Endothelial cell of umbilical vein (primary cell): ENCODE measurements at regions not wholly inside any gene's neighbourhood (a gene's known extent, or its start where the extent isn't known, plus 50 kb on each side); places are given as distances from the start of the nearest gene placed in this dataset.

ENCODE experiments used
- BruUV-seq: library from RNA; stranded (reverse); fragments of 400-500 nt; replicated peaks from 2 replicates; lab custom pipeline; 2021; lab: Mats Ljungman, UMichigan
- CTCF ChIA-PET: fragments of 300-600, 350-600 bp; sonication (Branson Sonifier 250); formaldehyde crosslinking; loops from one replicate; lab custom pipeline; 2021; ENCODE audit warnings: antibody characterized with exemption, inconsistent platforms; lab: Charles Lee
- POLR2A ChIA-PET: fragments of 300-600, 350-600 bp; sonication (Branson Sonifier 250); formaldehyde crosslinking; loops from one replicate; lab custom pipeline; 2021; ENCODE audit warnings: antibody characterized with exemption, inconsistent platforms; lab: Charles Lee
- DNase-seq: peaks from one replicate; pipeline ENCODE4 v3.0.0-alpha.2; 2011; ENCODE audit warnings: low read depth, low spot score
- FAIRE-seq: peaks from 2 replicates; lab custom pipeline; 2011; peaks lifted over from hg19 to GRCh38; lab: Jason Lieb, UNC
- H2AFZ ChIP-seq: 2 replicates; pipeline ENCODE4 v1.6.0; 2012; ENCODE audit warnings: low read depth, low read length, control low read depth, inconsistent platforms
- H3K27ac ChIP-seq: 2 replicates; pipeline ENCODE4 v1.5.1; 2011; ENCODE audit warnings: low read depth, mild to moderate bottlenecking, control low read depth, low read length, moderate library complexity; ENCODE audit not compliant: insufficient read depth
- H3K27me3 ChIP-seq, 2 experiments: 2 replicates each; pipeline versions ENCODE4 v1.6.0 to v1.6.1; 2011; ENCODE audit warnings: low read length in 2 of 2, mixed read lengths in 1 of 2; ENCODE audit not compliant: control insufficient read depth in 2 of 2, insufficient read depth in 2 of 2
- H3K36me3 ChIP-seq, 2 experiments: 2 replicates in 1 of 2; 3 replicates in 1 of 2; pipeline ENCODE4 v1.5.1; 2011; ENCODE audit warnings: low read length in 2 of 2, mild to moderate bottlenecking in 1 of 2, moderate library complexity in 1 of 2; ENCODE audit not compliant: control insufficient read depth in 2 of 2, insufficient read depth in 2 of 2; ENCODE audit errors: extremely low read depth in 1 of 2
- H3K4me1 ChIP-seq: 3 replicates; pipeline ENCODE4 v1.5.1; 2011; ENCODE audit warnings: mild to moderate bottlenecking, low read length; ENCODE audit not compliant: control insufficient read depth, insufficient read depth; ENCODE audit errors: extremely low read depth
- H3K4me2 ChIP-seq: 2 replicates; pipeline ENCODE4 v1.6.1; 2011; ENCODE audit warnings: low read length, control low read depth, mixed read lengths; ENCODE audit not compliant: insufficient read depth
- H3K4me3 ChIP-seq, 3 experiments: fragments of 200-600 bp in 1 of 3; sonication (generic), shearing (Covaris generic) in 1 of 3; replicated peaks in 1 of 3; 2 replicates each; pipeline ENCODE4 v1.5.1; 2011 to 2016; ENCODE audit warnings: control low read depth in 3 of 3, low read length in 3 of 3, mild to moderate bottlenecking in 2 of 3, inconsistent platforms in 1 of 3, low read depth in 1 of 3, moderate library complexity in 1 of 3; ENCODE audit not compliant: insufficient read depth in 1 of 3
- H3K79me2 ChIP-seq: 2 replicates; pipeline ENCODE4 v1.6.0; 2012; ENCODE audit warnings: low read length, inconsistent platforms; ENCODE audit not compliant: control insufficient read depth, insufficient read depth
- H3K9ac ChIP-seq: replicated peaks from 2 replicates; pipeline ENCODE3; 2011; ENCODE audit warnings: low read length, control low read depth; ENCODE audit not compliant: insufficient read depth; ENCODE audit errors: extremely low read depth
- H3K9me1 ChIP-seq: replicated peaks from 3 replicates; pipeline ENCODE4 v1.6.0; 2011; ENCODE audit warnings: mild to moderate bottlenecking, low read length; ENCODE audit not compliant: control insufficient read depth, insufficient read depth; ENCODE audit errors: extremely low read depth
- H3K9me3 ChIP-seq: replicated peaks from 2 replicates; pipeline ENCODE4 v1.5.1; 2012; ENCODE audit warnings: low read length, inconsistent platforms; ENCODE audit not compliant: control insufficient read depth, insufficient read depth
- H4K20me1 ChIP-seq: replicated peaks from 2 replicates; pipeline ENCODE3; 2011; ENCODE audit warnings: mild to moderate bottlenecking, low read length; ENCODE audit not compliant: control insufficient read depth, insufficient read depth; ENCODE audit errors: extremely low read depth
- CTCF ChIP-seq, 2 donors: IDR thresholded peaks; 1 replicate in 1 of 2; 2 replicates in 1 of 2; pipeline ENCODE4 v1.5.1; 2011; ENCODE audit warnings: low read length in 2 of 2, mild to moderate bottlenecking in 2 of 2, moderate library complexity in 2 of 2, control low read depth in 1 of 2, inconsistent platforms in 1 of 2, low read depth in 1 of 2; ENCODE audit not compliant: insufficient read depth in 1 of 2; ENCODE audit errors: extremely low read depth in 1 of 2
- EZH2 ChIP-seq: IDR thresholded peaks from 2 replicates; pipeline ENCODE4 v1.6.1; 2012; ENCODE audit warnings: borderline replicate concordance, low read depth, mild to moderate bottlenecking, moderate library complexity, low read length, inconsistent platforms; ENCODE audit not compliant: severe bottlenecking
- FOS ChIP-seq: IDR thresholded peaks from 2 replicates; pipeline ENCODE4 v1.6.1; 2011; ENCODE audit warnings: mild to moderate bottlenecking, low read length, moderate library complexity, borderline replicate concordance; ENCODE audit not compliant: insufficient read depth
- GATA2 ChIP-seq: IDR thresholded peaks from 2 replicates; pipeline ENCODE4 v1.7.0; 2011; ENCODE audit warnings: low read depth, mild to moderate bottlenecking, moderate library complexity, mixed read lengths, low read length; ENCODE audit not compliant: insufficient read length, insufficient read depth
- JUN ChIP-seq: IDR thresholded peaks from 2 replicates; pipeline ENCODE4 v1.6.1; 2011; ENCODE audit warnings: borderline replicate concordance, low read depth; ENCODE audit not compliant: insufficient read length, insufficient read depth
- MAX ChIP-seq: IDR thresholded peaks from 2 replicates; pipeline ENCODE4 v1.6.1; 2011; ENCODE audit not compliant: insufficient read depth, insufficient read length
- MYC ChIP-seq: IDR thresholded peaks from one replicate; pipeline ENCODE4 v1.6.1; 2011; ENCODE audit warnings: mild to moderate bottlenecking, low read depth, low read length
- POLR2A ChIP-seq: IDR thresholded peaks from 2 replicates; pipeline ENCODE4 v1.6.1; 2012; ENCODE audit warnings: low read depth, mild to moderate bottlenecking, control low read depth, low read length
- POLR2AphosphoS5 ChIP-seq: IDR thresholded peaks from 2 replicates; pipeline ENCODE4 v1.6.1; 2012; ENCODE audit warnings: low read depth, mild to moderate bottlenecking, control low read depth, low read length, moderate library complexity; ENCODE audit not compliant: insufficient read depth
- dilution Hi-C: fragments of 300-500 bp; cut with MboI; formaldehyde crosslinking; loops from one replicate; pipeline ENCODE4 v1.15.0; 2019; ENCODE audit warnings: low sequenced_read_pairs; ENCODE audit not compliant: extremely low pct_ligation_motif_present
- intact Hi-C: fragments of 100-400 bp; cut with micrococcal nuclease; formaldehyde crosslinking; loops from one replicate; pipeline ENCODE4 v1.10.0; 2022

GRCh38 chr16:59195242-59195641, 461.1 kb upstream of the GOT2 start:
- H3K4me3 ChIP-seq, result no peak overlapping the region
- ChIA-PET CTCF (no interaction called here), POLR2A (no interaction called here)
- H3K4me1 ChIP-seq, result peaks cover 25% of the 10 kb centered on the region
- H3K9me1 ChIP-seq, result no peaks in the 10 kb centered on the region
- H3K9ac ChIP-seq, result no peak overlapping the region
- no peaks in the 10 kb centered on the region for H3K27me3 ChIP-seq
- DNase-seq, result no peak
- dilution Hi-C loops, result no loop called here
- no peaks in the 10 kb centered on the region for H3K9me3 ChIP-seq
- H4K20me1 ChIP-seq, result no peaks in the 10 kb centered on the region
- no peaks in the 10 kb centered on the region for H3K36me3 ChIP-seq
- intact Hi-C loops, result loop anchor here (10.0 kb wide), 2 partner anchors 350 to 1010 kb away; no protein-coding TSS in a partner anchor
- TF ChIP-seq EZH2 (no peak), POLR2AphosphoS5 (no peak), GATA2 (no peak), MAX (no peak), MYC (no peak), POLR2A (no peak), JUN (no peak), FOS (no peak), CTCF (IDR thresholded peaks at IDR 0.05; ENCODE audit: extremely low read depth in 1 of 2, insufficient read depth in 1 of 2, low read depth in 1 of 2, low read length in 2 of 2) (no peak)
- no peak for FAIRE-seq
- H3K4me2 ChIP-seq, result no peak overlapping the region
- H2AFZ ChIP-seq, result no peak overlapping the region
- no TSS peak for BruUV-seq
- H3K79me2 ChIP-seq, result no peaks in the 10 kb centered on the region
- H3K27ac ChIP-seq, result no peak overlapping the region
